AG04450 (cell line): ENCODE measurements at regions not wholly inside any gene's neighbourhood (a gene's known extent, or its start where the extent isn't known, plus 50 kb on each side); places are given as distances from the start of the nearest gene placed in this dataset.

Experiments used
- CTCF ChIA-PET: fragments of 300-600, 350-600 bp; formaldehyde crosslinking; extraction: SDS; loops from one replicate; lab custom pipeline; 2022; ENCODE audit warnings: antibody characterized with exemption, inconsistent platforms; lab: Charles Lee
- POLR2A ChIA-PET: fragments of 350-600 bp; formaldehyde crosslinking; extraction: SDS; loops from one replicate; lab custom pipeline; 2021; ENCODE audit warnings: antibody characterized with exemption, inconsistent platforms; lab: Yijun Ruan, JAX
- DNase-seq: peaks from one replicate; pipeline ENCODE4 v3.0.0-alpha.2; 2011; ENCODE audit warnings: low read depth, low spot score
- H3K27ac ChIP-seq: one replicate; pipeline ENCODE4 v1.5.1; 2012; ENCODE audit warnings: low read depth, low read length, control low read depth
- H3K27me3 ChIP-seq: one replicate; pipeline ENCODE4 v1.6.0; 2012; ENCODE audit warnings: low read length; ENCODE audit not compliant: control insufficient read depth, insufficient read depth
- H3K4me3 ChIP-seq: 2 replicates; pipeline ENCODE4 v1.5.1; 2011; ENCODE audit warnings: mild to moderate bottlenecking, low read depth, low read length, control low read depth
- H3K9me3 ChIP-seq: 2 replicates; pipeline ENCODE4 v1.5.1; 2012; ENCODE audit warnings: low read length; ENCODE audit not compliant: control insufficient read depth, insufficient read depth
- TF ChIP-seq, protein P1 (sequence below): IDR thresholded peaks from 2 replicates; pipeline ENCODE4 v1.5.1; 2011; ENCODE audit warnings: low read depth, low read length, control low read depth, inconsistent platforms

- ChIA-PET CTCF (no interaction called here), POLR2A (no interaction called here)
- TF ChIP-seq, protein P1, sequence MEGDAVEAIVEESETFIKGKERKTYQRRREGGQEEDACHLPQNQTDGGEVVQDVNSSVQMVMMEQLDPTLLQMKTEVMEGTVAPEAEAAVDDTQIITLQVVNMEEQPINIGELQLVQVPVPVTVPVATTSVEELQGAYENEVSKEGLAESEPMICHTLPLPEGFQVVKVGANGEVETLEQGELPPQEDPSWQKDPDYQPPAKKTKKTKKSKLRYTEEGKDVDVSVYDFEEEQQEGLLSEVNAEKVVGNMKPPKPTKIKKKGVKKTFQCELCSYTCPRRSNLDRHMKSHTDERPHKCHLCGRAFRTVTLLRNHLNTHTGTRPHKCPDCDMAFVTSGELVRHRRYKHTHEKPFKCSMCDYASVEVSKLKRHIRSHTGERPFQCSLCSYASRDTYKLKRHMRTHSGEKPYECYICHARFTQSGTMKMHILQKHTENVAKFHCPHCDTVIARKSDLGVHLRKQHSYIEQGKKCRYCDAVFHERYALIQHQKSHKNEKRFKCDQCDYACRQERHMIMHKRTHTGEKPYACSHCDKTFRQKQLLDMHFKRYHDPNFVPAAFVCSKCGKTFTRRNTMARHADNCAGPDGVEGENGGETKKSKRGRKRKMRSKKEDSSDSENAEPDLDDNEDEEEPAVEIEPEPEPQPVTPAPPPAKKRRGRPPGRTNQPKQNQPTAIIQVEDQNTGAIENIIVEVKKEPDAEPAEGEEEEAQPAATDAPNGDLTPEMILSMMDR = no peak
- H3K27me3 ChIP-seq = no peaks in the 10 kb centered on the region
- H3K4me3 ChIP-seq = no peak overlapping the region
- no peak for DNase-seq
- no peak overlapping the region for H3K27ac ChIP-seq
- peaks cover 75% of the 10 kb centered on the region for H3K9me3 ChIP-seq
These were observed 314.1 kb downstream of the TCERG1L start for GRCh38 chr10:130997267-130998045.

DNA sequence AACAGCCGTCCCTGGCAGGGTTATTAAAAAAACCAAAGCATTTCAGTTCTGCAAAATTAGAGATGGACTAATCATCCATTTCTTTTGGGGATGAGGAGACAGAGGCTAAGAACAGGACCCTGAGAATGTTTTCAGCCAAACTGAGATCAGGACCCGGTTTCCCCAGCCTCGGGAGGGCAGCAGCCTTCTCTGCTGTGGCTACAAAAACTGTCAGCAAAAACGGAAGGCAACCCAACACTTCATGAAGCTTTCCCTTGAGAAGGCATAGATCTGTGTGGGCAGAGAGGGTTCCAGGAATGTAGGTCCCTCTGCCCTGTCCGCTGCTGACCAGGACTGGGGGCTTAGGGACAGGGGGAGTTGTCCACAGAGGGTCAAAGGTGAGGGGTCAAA, 313.5 kb downstream of the TCERG1L start:
- Histone ChIP-seq H3K4me3 (no peak overlapping the region), H3K27me3 (no peaks in the 10 kb centered on the region), H3K27ac (no peak overlapping the region), H3K9me3 (peaks cover 73% of the 10 kb centered on the region)
- DNase-seq = no peak
- POLR2A ChIA-PET = no interaction called here
- CTCF ChIA-PET = no interaction called here
- TF ChIP-seq, protein P1 = no peak

DNA sequence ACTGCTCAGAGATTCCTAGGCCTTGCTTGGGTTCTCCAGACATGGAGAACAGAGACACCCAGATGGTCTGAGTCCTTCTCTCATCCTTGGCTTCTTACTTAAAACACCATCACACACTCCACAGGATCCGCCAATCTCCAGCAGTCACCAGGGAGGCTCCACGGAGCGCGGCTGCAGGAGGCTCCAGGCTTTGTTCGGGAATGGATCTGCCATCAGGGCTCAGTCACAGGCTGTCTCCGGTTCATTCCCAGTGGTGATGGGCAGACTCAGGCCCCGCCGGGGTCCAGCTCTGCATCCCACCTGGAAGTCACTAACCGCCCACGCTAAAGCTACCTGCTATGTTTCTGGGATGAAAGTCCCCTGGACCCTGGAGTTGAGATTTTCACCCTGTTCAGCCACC, 312.9 kb downstream of the TCERG1L start:
- no peaks in the 10 kb centered on the region for H3K27me3 ChIP-seq
- POLR2A ChIA-PET = no interaction called here
- no peak overlapping the region for H3K4me3 ChIP-seq
- no peak for DNase-seq
- CTCF ChIA-PET = no interaction called here
- TF ChIP-seq, protein P1 = no peak
- no peak overlapping the region for H3K27ac ChIP-seq
- peaks cover 67% of the 10 kb centered on the region for H3K9me3 ChIP-seq

DNA sequence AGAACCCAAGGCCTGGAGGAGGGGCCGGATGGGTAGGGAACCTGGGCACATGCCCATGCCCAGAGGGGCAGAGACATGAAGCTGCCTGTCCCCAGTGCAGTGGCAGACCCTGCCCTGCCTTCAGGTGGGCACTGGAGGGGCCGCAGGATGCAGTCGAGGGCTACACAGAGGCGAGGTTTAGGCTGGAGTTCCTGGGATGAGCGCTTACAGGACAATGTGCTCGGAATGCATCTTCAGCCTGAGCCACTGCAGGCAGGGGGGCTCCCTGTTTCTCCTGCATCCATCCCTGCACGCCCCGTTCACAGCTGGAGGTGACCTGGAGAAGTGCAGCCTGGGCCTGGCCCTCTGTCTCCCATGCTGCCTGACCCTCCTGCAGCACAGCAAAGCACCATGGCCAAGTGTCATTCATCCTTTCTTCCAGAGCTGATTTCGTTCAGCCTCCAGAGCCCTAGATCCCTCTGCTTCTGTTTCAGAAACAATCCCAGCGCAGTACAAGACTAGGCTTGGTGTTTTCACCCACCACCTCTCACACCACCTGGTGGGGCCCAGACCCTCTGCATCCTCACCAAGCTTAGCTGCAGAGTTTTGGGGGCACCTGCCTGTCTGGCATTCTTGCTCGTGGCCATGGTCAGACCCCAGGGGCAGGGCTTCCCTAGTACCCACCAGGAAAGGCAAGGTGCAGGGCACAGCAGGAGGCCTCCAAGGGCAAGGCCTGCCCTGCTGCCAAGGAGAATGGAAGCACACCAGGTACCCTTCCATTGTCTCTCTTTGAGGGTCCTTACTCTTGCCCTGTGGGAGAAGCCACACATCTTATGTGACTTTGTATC, 311.9 kb downstream of the TCERG1L start:
- ChIA-PET POLR2A (no interaction called here), CTCF (no interaction called here)
- DNase-seq = no peak
- Histone ChIP-seq H3K4me3 (no peak overlapping the region), H3K27me3 (no peaks in the 10 kb centered on the region), H3K9me3 (peaks cover 65% of the 10 kb centered on the region), H3K27ac (no peak overlapping the region)
- TF ChIP-seq, protein P1 = no peak

GRCh38 chr10:131000244-131000643, 311.3 kb downstream of the TCERG1L start:
- DNase-seq = no peak
- TF ChIP-seq, protein P1 = no peak
- Histone ChIP-seq H3K27ac (no peak overlapping the region), H3K27me3 (no peaks in the 10 kb centered on the region), H3K9me3 (peaks cover 63% of the 10 kb centered on the region), H3K4me3 (no peak overlapping the region)
- CTCF ChIA-PET = no interaction called here
- POLR2A ChIA-PET = no interaction called here
